Memory B cell (primary cell): ENCODE measurements at regions not wholly inside any gene's neighbourhood (a gene's known extent, or its start where the extent isn't known, plus 50 kb on each side); places are given as distances from the start of the nearest gene placed in this dataset.

Source experiments
- ATAC-seq: fragments of 150-1000 bp; cut with Tn5 transposase; 2 replicates; pipeline ENCODE4 v1.10.0; 2021; ENCODE audit warnings: low read depth, mild to moderate bottlenecking, moderate library complexity
- DNase-seq, 2 donors: peaks; one replicate each; pipeline ENCODE4 v3.0.0; 2022; ENCODE audit warnings: low spot score in 2 of 2
- H3K27ac Mint-ChIP-seq: one replicate; pipeline ENCODE4 v1.8.0; 2022; ENCODE audit warnings: mild to moderate bottlenecking, moderate library complexity, mixed read lengths
- H3K27me3 Mint-ChIP-seq: one replicate; pipeline ENCODE4 v1.8.0; 2022; ENCODE audit warnings: mixed read lengths
- H3K36me3 Mint-ChIP-seq: one replicate; pipeline ENCODE4 v1.8.0; 2022; ENCODE audit warnings: mild to moderate bottlenecking, mixed read lengths
- H3K4me1 Mint-ChIP-seq: one replicate; pipeline ENCODE4 v1.8.0; 2022; ENCODE audit warnings: mixed read lengths
- H3K4me3 Mint-ChIP-seq: one replicate; pipeline ENCODE4 v1.8.0; 2022; ENCODE audit warnings: mild to moderate bottlenecking, moderate library complexity, mixed read lengths
- H3K9me3 Mint-ChIP-seq: one replicate; pipeline ENCODE4 v1.8.0; 2022; ENCODE audit warnings: mixed read lengths

GRCh38 chr3:24958271-24958670, 463.6 kb upstream of the THRB start:
- Mint-ChIP-seq H3K36me3 (no peaks in the 10 kb centered on the region), H3K4me1 (no peaks in the 10 kb centered on the region), H3K27me3 (no peaks in the 10 kb centered on the region), H3K9me3 (no peaks in the 10 kb centered on the region), H3K4me3 (no peak overlapping the region), H3K27ac (no peak overlapping the region)
- ATAC-seq (no peak), DNase-seq (no peak)

- Mint-ChIP-seq H3K4me1 (no peaks in the 10 kb centered on the region), H3K9me3 (no peaks in the 10 kb centered on the region)
- ATAC-seq, result no peak
Measured at GRCh38 chr3:24958910-24959447, 464.3 kb upstream of the THRB start.

GRCh38 chr3:24963762-24964625, 464.1 kb upstream of the RARB start:
- Mint-ChIP-seq H3K4me3 (no peak overlapping the region), H3K27ac (no peak overlapping the region), H3K27me3 (no peaks in the 10 kb centered on the region), H3K36me3 (no peaks in the 10 kb centered on the region), H3K9me3 (no peaks in the 10 kb centered on the region), H3K4me1 (no peaks in the 10 kb centered on the region)
- ATAC-seq (no peak), DNase-seq (no peak)

More at GRCh38 chr3:24958910-24959447, 464.3 kb upstream of the THRB start:
- DNase-seq, result no peak
- no peaks in the 10 kb centered on the region for H3K27me3 Mint-ChIP-seq
- no peak overlapping the region for H3K4me3 Mint-ChIP-seq
- no peak overlapping the region for H3K27ac Mint-ChIP-seq
- H3K36me3 Mint-ChIP-seq, result no peaks in the 10 kb centered on the region

- DNase-seq, result no peak
- Mint-ChIP-seq H3K4me3 (no peak overlapping the region), H3K9me3 (no peaks in the 10 kb centered on the region), H3K27me3 (no peaks in the 10 kb centered on the region), H3K4me1 (no peaks in the 10 kb centered on the region), H3K27ac (no peak overlapping the region), H3K36me3 (no peaks in the 10 kb centered on the region)
- ATAC-seq, result no peak
Measured at GRCh38 chr3:24965706-24966385, 462.2 kb upstream of the RARB start.

- Mint-ChIP-seq H3K27ac (no peak overlapping the region), H3K9me3 (peaks cover 6% of the 10 kb centered on the region)
Measured at GRCh38 chr3:24968036-24968435, 460.0 kb upstream of the RARB start.

GRCh38 chr3:24972491-24972890, 455.6 kb upstream of the RARB start:
- H3K9me3 Mint-ChIP-seq, result peaks cover 8% of the 10 kb centered on the region
- H3K27me3 Mint-ChIP-seq, result no peaks in the 10 kb centered on the region
- DNase-seq (no peak), ATAC-seq (no peak)
- H3K4me1 Mint-ChIP-seq, result no peaks in the 10 kb centered on the region
- no peaks in the 10 kb centered on the region for H3K36me3 Mint-ChIP-seq
- H3K4me3 Mint-ChIP-seq, result no peak overlapping the region
- H3K27ac Mint-ChIP-seq, result no peak overlapping the region

More at GRCh38 chr3:24968036-24968435, 460.0 kb upstream of the RARB start:
- no peaks in the 10 kb centered on the region for H3K4me1 Mint-ChIP-seq
- H3K27me3 Mint-ChIP-seq, result no peaks in the 10 kb centered on the region
- DNase-seq, result no peak
- H3K4me3 Mint-ChIP-seq, result no peak overlapping the region
- H3K36me3 Mint-ChIP-seq, result no peaks in the 10 kb centered on the region
- ATAC-seq, result no peak

GRCh38 chr3:24981309-24981708, 446.8 kb upstream of the RARB start:
- ATAC-seq (no peak), DNase-seq (no peak)
- Mint-ChIP-seq H3K4me3 (no peak overlapping the region), H3K36me3 (no peaks in the 10 kb centered on the region), H3K27me3 (no peaks in the 10 kb centered on the region), H3K4me1 (no peaks in the 10 kb centered on the region), H3K9me3 (peaks cover 8% of the 10 kb centered on the region), H3K27ac (no peak overlapping the region)

- Mint-ChIP-seq H3K4me3 (no peak overlapping the region), H3K4me1 (no peaks in the 10 kb centered on the region), H3K27me3 (no peaks in the 10 kb centered on the region), H3K9me3 (peaks cover 8% of the 10 kb centered on the region), H3K27ac (no peak overlapping the region), H3K36me3 (no peaks in the 10 kb centered on the region)
- DNase-seq, result no peak
- ATAC-seq, result no peak
Measured at GRCh38 chr3:24981924-24982323, 446.1 kb upstream of the RARB start.

GRCh38 chr3:24985668-24986067, 442.4 kb upstream of the RARB start:
- no peak overlapping the region for H3K27ac Mint-ChIP-seq
- no peaks in the 10 kb centered on the region for H3K9me3 Mint-ChIP-seq
- no peaks in the 10 kb centered on the region for H3K4me1 Mint-ChIP-seq
- no peaks in the 10 kb centered on the region for H3K27me3 Mint-ChIP-seq
- no peak for DNase-seq
- ATAC-seq, result no peak
- H3K36me3 Mint-ChIP-seq, result no peaks in the 10 kb centered on the region
- H3K4me3 Mint-ChIP-seq, result no peak overlapping the region

GRCh38 chr3:24986612-24987011, 441.5 kb upstream of the RARB start:
- ATAC-seq (no peak), DNase-seq (no peak)
- Mint-ChIP-seq H3K4me3 (no peak overlapping the region), H3K9me3 (no peaks in the 10 kb centered on the region), H3K27me3 (no peaks in the 10 kb centered on the region), H3K4me1 (no peaks in the 10 kb centered on the region), H3K27ac (no peak overlapping the region), H3K36me3 (no peaks in the 10 kb centered on the region)

GRCh38 chr3:24999357-24999756, 428.7 kb upstream of the RARB start:
- Mint-ChIP-seq H3K27me3 (no peaks in the 10 kb centered on the region), H3K9me3 (peaks cover under 1% of the 10 kb centered on the region), H3K4me1 (no peaks in the 10 kb centered on the region), H3K36me3 (no peaks in the 10 kb centered on the region), H3K4me3 (no peak overlapping the region), H3K27ac (no peak overlapping the region)
- no peak for DNase-seq
- ATAC-seq, result no peak

- Mint-ChIP-seq H3K36me3 (no peaks in the 10 kb centered on the region), H3K4me1 (no peaks in the 10 kb centered on the region), H3K4me3 (no peak overlapping the region), H3K9me3 (no peaks in the 10 kb centered on the region), H3K27ac (no peak overlapping the region), H3K27me3 (no peaks in the 10 kb centered on the region)
- ATAC-seq (no peak), DNase-seq (no peak)
Measured at GRCh38 chr3:25000971-25001591, 427.0 kb upstream of the RARB start.

- Mint-ChIP-seq H3K27me3 (no peaks in the 10 kb centered on the region), H3K36me3 (no peaks in the 10 kb centered on the region), H3K4me1 (no peaks in the 10 kb centered on the region), H3K27ac (no peak overlapping the region), H3K9me3 (no peaks in the 10 kb centered on the region), H3K4me3 (no peak overlapping the region)
- DNase-seq, result no peak
- ATAC-seq, result no peak
Measured at GRCh38 chr3:25002052-25002451, 426.0 kb upstream of the RARB start.

- DNase-seq (no peak), ATAC-seq (no peak)
- no peaks in the 10 kb centered on the region for H3K36me3 Mint-ChIP-seq
- H3K27ac Mint-ChIP-seq, result no peak overlapping the region
- no peaks in the 10 kb centered on the region for H3K4me1 Mint-ChIP-seq
- H3K4me3 Mint-ChIP-seq, result no peak overlapping the region
- H3K9me3 Mint-ChIP-seq, result peaks cover 1% of the 10 kb centered on the region
- H3K27me3 Mint-ChIP-seq, result no peaks in the 10 kb centered on the region
Measured at GRCh38 chr3:25007974-25008658, 419.9 kb upstream of the RARB start.
